ENCODE measurements at regions not wholly inside any gene's neighbourhood (a gene's known extent, or its start where the extent isn't known, plus 50 kb on each side); places are given as distances from the start of the nearest gene placed in this dataset.
"Not testable (repeated sequence)": the region's sequence is repeated elsewhere in the genome, so short reads cannot be mapped to it uniquely, and the experiment has no call there.

DNA sequence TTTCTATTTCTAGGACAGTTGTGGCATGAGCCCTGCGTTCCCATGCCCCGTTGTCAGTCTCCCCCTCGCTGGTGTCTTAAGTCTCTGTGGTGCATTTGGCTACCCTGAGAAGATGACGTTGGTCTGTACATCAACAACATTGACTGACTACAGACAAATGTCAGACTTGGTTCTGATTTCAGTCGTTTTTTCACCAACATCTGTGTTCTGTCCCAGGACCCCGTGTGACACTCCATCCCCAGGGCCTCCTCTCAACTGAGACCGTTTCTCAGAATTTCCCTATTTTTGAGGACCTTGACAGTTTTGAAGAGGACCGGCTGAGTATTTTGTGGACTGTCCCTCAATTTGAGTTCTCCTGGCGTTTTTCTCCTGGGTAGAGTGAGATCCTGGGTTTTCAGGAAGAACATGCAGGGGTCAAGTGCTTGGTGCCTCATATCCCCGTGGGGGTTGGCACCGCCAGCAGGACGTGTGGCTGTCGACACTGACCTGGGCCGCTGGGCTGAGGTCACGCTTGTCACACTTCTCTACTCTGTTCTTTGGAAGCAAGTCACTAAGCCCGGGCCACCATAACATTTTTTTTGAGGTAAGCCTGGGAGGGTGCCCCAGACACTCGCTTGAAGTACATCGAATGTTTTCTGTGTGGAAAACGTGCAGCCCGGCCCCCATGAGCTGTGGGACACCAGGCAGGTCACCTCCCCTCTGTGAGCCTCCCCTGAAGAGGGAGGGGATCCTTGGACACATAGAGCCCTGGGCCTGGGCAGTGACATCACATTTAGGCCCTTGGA is 114.4 kb upstream of the ZNF469 start:
- DNase-seq; H3K9me3 ChIP-seq (ENCODE audit: control insufficient read depth, low read length); H3K36me3 ChIP-seq (ENCODE audit: control insufficient read depth, insufficient read depth, low read length); H3K4me1 ChIP-seq (ENCODE audit: control insufficient read depth, insufficient read depth, low read length, poor library complexity, severe bottlenecking); H3K27me3 ChIP-seq (replicated peaks; ENCODE audit: control insufficient read depth, insufficient read depth, low read length, poor library complexity, severe bottlenecking); H3K4me3 ChIP-seq (ENCODE audit: insufficient read depth, low read depth, low read length, poor library complexity, severe bottlenecking); H3K27ac ChIP-seq (ENCODE audit: insufficient read depth, low read length, poor library complexity, severe bottlenecking): not testable (repeated sequence)

DNA sequence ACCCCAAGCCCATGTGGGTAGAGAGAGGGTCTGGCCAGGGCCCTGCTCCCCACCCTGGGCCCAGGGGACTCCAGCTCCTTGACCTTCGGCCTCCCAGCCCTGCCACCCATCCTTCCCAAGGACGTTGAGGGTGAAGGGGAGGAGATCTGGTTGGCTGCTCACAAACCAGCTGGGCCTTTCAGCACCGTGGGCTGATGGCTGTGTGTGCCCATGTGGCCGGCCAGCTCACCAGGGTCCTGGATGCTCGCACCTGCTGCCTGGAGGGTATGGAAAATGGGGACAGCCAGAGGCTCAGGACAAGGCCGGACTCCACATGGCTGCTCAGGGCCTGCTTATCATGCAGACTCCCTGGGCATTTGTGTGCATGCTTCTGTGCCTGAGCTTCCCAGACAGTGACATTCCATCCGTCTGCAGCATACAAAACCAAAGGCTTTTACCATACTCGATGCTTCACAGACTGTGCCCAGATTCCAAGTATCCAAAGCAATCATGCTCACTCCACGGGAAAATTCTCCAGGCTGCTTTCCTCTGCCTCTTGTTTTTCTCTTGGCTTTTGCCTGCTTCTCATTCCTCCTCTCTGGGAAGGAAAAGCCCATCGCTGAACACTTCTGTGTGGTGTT is 112.5 kb upstream of the ZNF469 start:
- DNase-seq; H3K4me3 ChIP-seq (ENCODE audit: insufficient read depth, low read depth, low read length, poor library complexity, severe bottlenecking); H3K27me3 ChIP-seq (replicated peaks; ENCODE audit: control insufficient read depth, insufficient read depth, low read length, poor library complexity, severe bottlenecking); H3K27ac ChIP-seq (ENCODE audit: insufficient read depth, low read length, poor library complexity, severe bottlenecking); H3K9me3 ChIP-seq (ENCODE audit: control insufficient read depth, low read length); H3K36me3 ChIP-seq (ENCODE audit: control insufficient read depth, insufficient read depth, low read length); H3K4me1 ChIP-seq (ENCODE audit: control insufficient read depth, insufficient read depth, low read length, poor library complexity, severe bottlenecking): not testable (repeated sequence)

DNA sequence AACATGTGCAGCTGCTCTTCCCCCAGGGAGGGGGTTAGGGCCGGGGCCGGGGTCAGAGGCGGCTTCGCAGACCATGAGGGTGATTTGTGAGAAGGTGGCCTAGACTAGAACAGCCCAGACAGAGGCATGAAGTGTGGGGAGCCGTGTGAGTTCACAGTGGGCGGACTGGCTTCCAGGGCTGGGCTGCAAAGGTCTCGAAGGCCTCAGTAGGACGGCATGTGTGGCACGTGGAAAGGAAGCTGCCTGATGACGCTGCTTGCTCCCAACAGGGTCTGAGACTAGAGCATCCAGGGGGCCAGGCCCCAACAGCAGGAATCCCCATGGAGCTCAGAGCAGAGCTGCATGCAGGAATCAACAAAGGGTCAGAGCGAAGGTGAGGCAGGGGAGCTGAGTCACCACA is 111.5 kb upstream of the ZNF469 start:
- H3K27me3 ChIP-seq (replicated peaks; ENCODE audit: control insufficient read depth, insufficient read depth, low read length, poor library complexity, severe bottlenecking); H3K4me3 ChIP-seq (ENCODE audit: insufficient read depth, low read depth, low read length, poor library complexity, severe bottlenecking); H3K9me3 ChIP-seq (ENCODE audit: control insufficient read depth, low read length); H3K36me3 ChIP-seq (ENCODE audit: control insufficient read depth, insufficient read depth, low read length); H3K4me1 ChIP-seq (ENCODE audit: control insufficient read depth, insufficient read depth, low read length, poor library complexity, severe bottlenecking); H3K27ac ChIP-seq (ENCODE audit: insufficient read depth, low read length, poor library complexity, severe bottlenecking); DNase-seq: not testable (repeated sequence)

DNA sequence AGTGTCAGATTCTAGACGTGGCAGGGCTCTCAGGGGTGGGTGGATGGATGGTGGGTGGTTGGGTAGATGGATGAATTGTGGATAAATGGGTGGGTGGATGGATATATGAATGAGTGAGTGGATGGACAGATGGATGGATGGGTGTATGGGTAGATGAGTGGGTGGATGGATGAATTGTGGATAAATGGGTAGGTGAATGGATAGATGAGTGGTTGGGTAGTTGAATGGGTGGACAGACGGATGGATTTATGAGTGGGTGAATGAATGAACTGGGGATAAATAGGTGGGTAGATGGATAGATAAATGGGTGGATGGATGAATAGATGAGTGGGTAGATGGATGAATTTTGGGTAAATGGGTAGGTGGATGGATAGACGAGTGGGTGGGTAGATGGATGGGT is 111.0 kb upstream of the ZNF469 start:
- H3K36me3 ChIP-seq (ENCODE audit: control insufficient read depth, insufficient read depth, low read length); H3K4me1 ChIP-seq (ENCODE audit: control insufficient read depth, insufficient read depth, low read length, poor library complexity, severe bottlenecking); DNase-seq; H3K9me3 ChIP-seq (ENCODE audit: control insufficient read depth, low read length); H3K4me3 ChIP-seq (ENCODE audit: insufficient read depth, low read depth, low read length, poor library complexity, severe bottlenecking); H3K27me3 ChIP-seq (replicated peaks; ENCODE audit: control insufficient read depth, insufficient read depth, low read length, poor library complexity, severe bottlenecking); H3K27ac ChIP-seq (ENCODE audit: insufficient read depth, low read length, poor library complexity, severe bottlenecking): not testable (repeated sequence)

DNA sequence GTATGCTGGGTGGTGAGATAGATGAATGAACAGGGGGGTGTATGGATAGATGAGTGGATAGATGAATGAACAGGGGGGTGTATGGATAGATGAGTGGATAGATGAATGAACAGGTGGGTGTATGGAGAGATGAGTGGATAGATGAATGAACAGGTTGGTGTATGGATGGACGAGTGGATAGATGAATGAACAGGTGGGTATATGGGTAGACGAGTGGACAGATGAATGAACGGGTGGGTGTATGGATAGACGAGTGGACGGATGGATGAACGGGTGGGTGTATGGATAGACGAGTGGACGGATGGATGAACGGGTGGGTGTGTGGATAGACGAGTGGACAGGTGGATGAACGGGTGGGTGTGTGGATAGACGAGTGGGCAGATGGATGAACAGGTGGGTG is 110.3 kb upstream of the ZNF469 start:
- H3K4me1 ChIP-seq (ENCODE audit: control insufficient read depth, insufficient read depth, low read length, poor library complexity, severe bottlenecking); H3K9me3 ChIP-seq (ENCODE audit: control insufficient read depth, low read length); H3K36me3 ChIP-seq (ENCODE audit: control insufficient read depth, insufficient read depth, low read length); DNase-seq; H3K27me3 ChIP-seq (replicated peaks; ENCODE audit: control insufficient read depth, insufficient read depth, low read length, poor library complexity, severe bottlenecking); H3K27ac ChIP-seq (ENCODE audit: insufficient read depth, low read length, poor library complexity, severe bottlenecking); H3K4me3 ChIP-seq (ENCODE audit: insufficient read depth, low read depth, low read length, poor library complexity, severe bottlenecking): not testable (repeated sequence)

DNA sequence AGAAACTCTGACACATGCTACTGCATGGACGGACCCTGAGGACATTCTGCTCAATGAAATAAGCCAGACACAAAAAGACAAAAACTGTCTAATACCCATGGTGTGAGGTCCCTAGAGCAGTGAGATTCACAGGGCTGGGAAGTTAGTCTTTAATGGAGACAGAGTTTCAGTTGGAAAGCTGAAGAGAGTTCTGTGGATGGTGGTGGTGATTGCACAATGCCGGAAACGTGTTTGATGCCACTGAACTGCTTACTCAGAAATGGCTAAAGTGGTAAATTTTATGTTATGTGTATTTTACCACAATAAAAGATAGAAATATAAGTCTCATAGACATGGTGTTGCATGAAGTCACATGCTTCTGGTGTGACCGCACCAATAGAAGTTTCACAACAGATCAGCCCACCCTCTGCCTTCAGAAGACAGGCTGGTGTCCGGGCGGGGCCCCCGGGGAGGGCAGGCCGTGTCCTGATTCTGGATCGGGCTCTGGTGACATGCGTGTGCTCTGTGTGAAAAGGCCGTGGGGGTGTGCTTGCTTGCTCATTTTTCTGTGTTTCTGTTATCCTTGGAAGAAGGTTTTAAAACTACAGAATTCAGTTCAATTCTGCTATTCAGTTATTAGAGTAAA is 108.5 kb upstream of the ZNF469 start:
- H3K27ac ChIP-seq (ENCODE audit: insufficient read depth, low read length, poor library complexity, severe bottlenecking); H3K9me3 ChIP-seq (ENCODE audit: control insufficient read depth, low read length); H3K36me3 ChIP-seq (ENCODE audit: control insufficient read depth, insufficient read depth, low read length); DNase-seq; H3K27me3 ChIP-seq (replicated peaks; ENCODE audit: control insufficient read depth, insufficient read depth, low read length, poor library complexity, severe bottlenecking); H3K4me3 ChIP-seq (ENCODE audit: insufficient read depth, low read depth, low read length, poor library complexity, severe bottlenecking); H3K4me1 ChIP-seq (ENCODE audit: control insufficient read depth, insufficient read depth, low read length, poor library complexity, severe bottlenecking): not testable (repeated sequence)

DNA sequence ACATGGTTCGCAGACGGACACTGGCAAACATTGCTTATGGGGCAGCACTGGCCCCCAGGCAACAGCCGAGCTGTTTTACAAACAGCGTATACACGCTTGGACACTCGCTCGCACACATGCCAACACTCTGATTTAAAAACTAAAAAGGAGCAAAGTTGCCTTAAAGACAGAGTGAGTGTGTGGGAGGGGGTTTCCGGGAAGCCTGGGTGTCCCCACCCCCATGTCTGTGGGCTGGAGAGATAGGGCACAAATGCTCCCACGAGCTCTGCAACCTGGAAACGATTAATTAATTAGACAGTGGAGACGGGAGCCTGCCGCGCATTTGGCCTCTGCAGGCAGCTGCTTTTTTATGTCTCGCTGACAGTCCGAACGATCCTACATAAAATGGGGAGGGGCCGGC is 107.9 kb upstream of the ZNF469 start:
- no peak for DNase-seq
- no peak overlapping the region for H3K4me3 ChIP-seq (ENCODE audit: insufficient read depth, low read depth, low read length, poor library complexity, severe bottlenecking)

DNA sequence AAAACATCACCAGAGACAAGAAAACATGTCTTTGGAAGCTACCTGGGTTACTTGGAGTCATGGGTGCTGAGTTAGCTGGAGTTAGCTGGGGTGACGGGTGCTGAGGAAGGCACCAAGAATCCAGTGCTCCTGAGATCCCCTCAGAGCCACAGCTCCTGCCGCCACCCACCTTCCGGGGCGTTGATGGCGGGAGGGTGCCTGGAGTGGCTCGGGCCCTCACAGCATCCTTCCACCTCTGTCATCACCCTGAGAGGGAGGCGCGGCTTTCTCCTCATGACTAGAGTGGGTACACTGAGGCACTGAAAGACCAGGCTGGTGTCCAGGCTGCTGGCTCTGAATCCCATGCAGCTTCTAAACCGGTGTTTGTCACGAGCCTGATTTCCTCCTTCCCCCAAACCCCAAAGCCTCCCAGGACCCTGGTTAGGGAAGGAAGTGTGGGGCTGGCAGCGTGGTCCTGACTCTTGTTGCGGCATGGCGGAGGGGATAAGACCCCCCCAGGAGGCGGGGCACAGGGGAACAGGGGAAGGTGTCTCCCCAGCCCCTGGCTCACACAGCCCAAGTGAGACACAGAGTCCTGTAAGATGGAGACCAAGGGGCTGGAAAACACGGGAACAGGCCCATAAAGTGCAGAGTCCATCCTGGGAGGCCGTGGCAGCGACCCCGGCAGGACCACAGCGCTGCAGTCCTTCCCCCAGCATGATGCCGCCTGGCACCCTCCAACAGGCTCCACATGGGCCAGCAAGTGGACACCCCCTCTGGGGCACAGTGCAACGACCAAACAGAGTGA is 107.2 kb upstream of the ZNF469 start:
- not testable (repeated sequence) for DNase-seq; H3K4me1 ChIP-seq (ENCODE audit: control insufficient read depth, insufficient read depth, low read length, poor library complexity, severe bottlenecking); H3K4me3 ChIP-seq (ENCODE audit: insufficient read depth, low read depth, low read length, poor library complexity, severe bottlenecking); H3K9me3 ChIP-seq (ENCODE audit: control insufficient read depth, low read length); H3K27ac ChIP-seq (ENCODE audit: insufficient read depth, low read length, poor library complexity, severe bottlenecking); H3K36me3 ChIP-seq (ENCODE audit: control insufficient read depth, insufficient read depth, low read length); H3K27me3 ChIP-seq (replicated peaks; ENCODE audit: control insufficient read depth, insufficient read depth, low read length, poor library complexity, severe bottlenecking)

More for the DNA sequence above, 107.9 kb upstream of the ZNF469 start:
- no peaks in the 10 kb centered on the region for H3K36me3 ChIP-seq (ENCODE audit: control insufficient read depth, insufficient read depth, low read length)
- H3K27me3 ChIP-seq (replicated peaks; ENCODE audit: control insufficient read depth, insufficient read depth, low read length, poor library complexity, severe bottlenecking), result no peaks in the 10 kb centered on the region
- H3K9me3 ChIP-seq (ENCODE audit: control insufficient read depth, low read length), result no peaks in the 10 kb centered on the region
- H3K4me1 ChIP-seq (ENCODE audit: control insufficient read depth, insufficient read depth, low read length, poor library complexity, severe bottlenecking), result no peaks in the 10 kb centered on the region
- H3K27ac ChIP-seq (ENCODE audit: insufficient read depth, low read length, poor library complexity, severe bottlenecking), result no peak overlapping the region

DNA sequence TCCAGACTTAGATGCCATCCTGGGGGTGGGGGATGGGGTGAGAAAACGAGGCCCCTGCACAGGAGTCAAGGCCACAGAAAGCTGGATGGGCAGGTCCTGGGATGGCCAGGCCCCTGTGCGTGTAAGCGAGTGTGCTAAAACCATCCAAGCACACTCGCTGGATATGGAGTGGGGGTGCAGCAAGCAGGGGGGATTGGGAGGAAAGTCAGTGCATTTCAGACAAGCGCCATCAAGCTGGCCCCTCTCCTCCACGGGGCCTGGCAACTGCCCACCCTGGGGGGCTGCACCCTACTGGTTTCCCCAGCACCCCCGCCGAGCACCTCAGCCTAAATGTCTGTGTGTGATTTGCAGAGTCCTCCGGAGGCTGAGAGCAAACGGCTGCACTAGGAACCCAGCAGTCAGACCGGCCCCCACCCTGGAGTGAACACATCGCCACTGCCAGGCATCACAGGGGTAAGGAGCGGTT is 106.6 kb upstream of the ZNF469 start:
- H3K27me3 ChIP-seq (replicated peaks; ENCODE audit: control insufficient read depth, insufficient read depth, low read length, poor library complexity, severe bottlenecking); H3K4me3 ChIP-seq (ENCODE audit: insufficient read depth, low read depth, low read length, poor library complexity, severe bottlenecking); H3K36me3 ChIP-seq (ENCODE audit: control insufficient read depth, insufficient read depth, low read length); H3K27ac ChIP-seq (ENCODE audit: insufficient read depth, low read length, poor library complexity, severe bottlenecking); H3K9me3 ChIP-seq (ENCODE audit: control insufficient read depth, low read length); H3K4me1 ChIP-seq (ENCODE audit: control insufficient read depth, insufficient read depth, low read length, poor library complexity, severe bottlenecking); DNase-seq: not testable (repeated sequence)

DNA sequence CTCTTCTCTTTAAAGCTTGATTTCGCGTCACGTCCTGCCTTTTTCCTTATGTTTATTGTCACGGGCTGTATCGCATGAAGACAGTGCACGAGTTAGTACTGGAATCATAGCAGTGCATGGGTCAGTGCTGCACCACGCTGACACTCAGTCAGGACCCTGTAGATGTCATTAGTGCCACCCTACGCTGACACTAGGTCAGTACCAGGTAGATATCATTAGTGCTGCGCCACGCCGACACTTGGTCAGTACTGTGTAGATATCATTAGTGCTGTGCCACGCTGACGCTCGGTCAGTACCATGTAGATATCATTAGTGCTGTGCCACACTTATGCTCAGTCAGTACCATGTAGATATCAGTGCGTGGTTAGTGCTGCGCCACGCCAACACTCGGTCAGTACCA is 106.2 kb upstream of the ZNF469 start:
- no peaks in the 10 kb centered on the region for H3K27me3 ChIP-seq (replicated peaks; ENCODE audit: control insufficient read depth, insufficient read depth, low read length, poor library complexity, severe bottlenecking)
- no peak for DNase-seq
- H3K27ac ChIP-seq (ENCODE audit: insufficient read depth, low read length, poor library complexity, severe bottlenecking), result no peak overlapping the region
- H3K9me3 ChIP-seq (ENCODE audit: control insufficient read depth, low read length), result no peaks in the 10 kb centered on the region
- H3K4me1 ChIP-seq (ENCODE audit: control insufficient read depth, insufficient read depth, low read length, poor library complexity, severe bottlenecking), result no peaks in the 10 kb centered on the region
- H3K36me3 ChIP-seq (ENCODE audit: control insufficient read depth, insufficient read depth, low read length), result no peaks in the 10 kb centered on the region
- no peak overlapping the region for H3K4me3 ChIP-seq (ENCODE audit: insufficient read depth, low read depth, low read length, poor library complexity, severe bottlenecking)
